ENCODE measurements at regions not wholly inside any gene's neighbourhood (a gene's known extent, or its start where the extent isn't known, plus 50 kb on each side); places are given as distances from the start of the nearest gene placed in this dataset.
A peak's percentile ranks its signal among the peaks of the same experiment; 100 is the strongest.
"Not testable (repeated sequence)": the region's sequence is repeated elsewhere in the genome, so short reads cannot be mapped to it uniquely, and the experiment has no call there.

DNA sequence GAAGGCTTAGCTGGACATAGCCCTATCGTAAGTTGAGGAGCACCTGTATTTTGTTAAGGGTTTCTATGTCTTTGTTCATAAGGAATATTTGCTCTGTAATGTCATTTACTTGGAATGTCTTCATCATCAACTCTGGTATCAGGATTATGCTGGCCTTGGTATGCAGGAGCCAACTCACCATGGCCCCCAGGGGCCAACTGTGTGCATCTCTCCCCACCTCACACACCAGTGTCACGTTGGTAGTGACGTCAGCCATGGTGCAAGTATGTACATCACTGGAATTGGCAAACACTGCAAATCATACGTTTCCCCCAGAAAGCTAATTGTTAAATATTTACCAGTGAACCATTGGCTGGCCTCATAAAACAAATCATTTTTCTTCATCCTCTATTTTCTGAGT, 70.8 kb downstream of the YTHDF1 start:
- DNase-seq: no peak

GRCh38 chr20:63142933-63143332, 73.0 kb downstream of the YTHDF1 start:
- DNase-seq: no peak

DNA sequence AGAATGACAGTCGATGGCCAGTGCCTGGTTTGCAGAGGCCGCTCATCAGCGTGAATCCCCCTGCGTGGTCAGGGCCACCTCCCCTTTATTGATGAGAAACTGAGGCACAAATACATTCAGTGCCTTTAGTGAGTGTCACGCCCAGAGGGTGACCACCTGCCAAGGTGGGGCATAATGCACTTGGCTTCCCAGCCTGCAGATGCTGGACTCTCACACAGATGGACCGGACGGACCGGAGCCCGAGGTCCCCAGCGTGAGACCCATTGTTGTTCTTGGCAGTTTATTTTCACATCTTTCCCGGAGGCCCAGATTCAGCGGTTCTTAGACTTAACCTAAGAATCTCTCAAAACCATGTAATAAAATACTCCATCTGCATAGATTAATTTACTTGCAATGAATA, 74.4 kb downstream of the YTHDF1 start:
- DNase-seq: no peak

DNA sequence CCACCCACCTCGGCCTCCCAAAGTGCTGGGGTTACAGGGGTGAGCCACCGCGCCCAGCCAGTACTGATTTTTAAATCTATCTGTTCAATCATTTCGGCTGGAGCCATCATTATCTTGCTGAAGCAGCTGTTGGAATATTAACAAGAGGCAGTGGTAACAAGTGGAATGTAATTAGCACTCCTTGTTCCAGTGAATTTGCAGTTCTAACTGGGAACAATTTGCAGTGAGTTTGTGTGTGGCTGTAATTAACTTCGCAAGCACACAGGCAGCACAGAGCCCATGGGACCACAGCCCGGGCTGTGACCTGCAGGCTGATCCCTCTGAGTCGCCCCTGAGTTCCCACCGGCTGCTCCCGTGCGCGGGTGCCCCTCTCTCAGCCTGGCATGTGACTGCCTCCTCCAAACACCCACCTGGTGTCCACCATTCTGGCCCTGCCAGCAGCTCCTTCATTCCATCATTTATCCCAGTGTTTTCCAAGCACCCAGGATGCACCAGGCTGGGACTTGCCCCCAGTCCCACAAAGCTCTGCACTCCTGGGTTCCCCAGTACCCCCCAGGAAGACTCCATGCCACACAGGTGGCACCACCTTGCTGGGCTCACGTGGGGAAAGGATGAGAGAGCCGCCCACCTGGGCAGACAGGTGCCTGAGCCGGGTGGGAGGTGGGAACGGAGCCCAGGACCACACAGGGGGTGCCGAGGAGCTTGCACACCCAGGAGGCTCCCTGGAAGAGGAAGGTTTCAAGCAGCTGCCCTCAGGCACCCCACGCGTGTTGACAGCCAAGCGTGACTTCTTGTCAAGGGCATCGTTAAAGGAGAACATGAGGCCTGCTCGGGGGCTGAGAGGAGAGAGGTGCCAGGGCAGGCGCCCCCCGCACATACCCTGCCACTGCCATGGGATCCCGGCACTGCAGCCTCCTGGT, 75.2 kb downstream of the YTHDF1 start:
- DNase-seq: no peak

DNA sequence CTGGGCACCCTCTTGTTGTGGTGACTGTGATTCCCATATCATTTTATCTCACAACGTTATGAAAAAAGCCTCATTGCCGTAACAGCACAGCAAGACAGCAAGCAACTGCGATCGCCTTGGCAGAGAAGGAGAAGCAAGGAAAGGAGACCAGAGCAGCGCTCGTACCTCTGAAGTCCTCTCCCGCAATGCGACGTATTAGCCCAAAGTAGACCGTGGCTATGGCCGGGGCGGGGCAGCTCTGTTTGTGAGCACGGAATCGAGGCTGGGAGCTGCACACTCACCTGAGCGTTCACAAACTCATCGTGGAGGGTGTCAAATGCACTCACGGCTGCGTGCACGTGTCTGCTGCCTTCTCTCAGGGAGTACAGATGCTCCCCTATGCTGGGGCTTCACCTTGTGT, 76.1 kb downstream of the YTHDF1 start:
- no peak for DNase-seq

DNA sequence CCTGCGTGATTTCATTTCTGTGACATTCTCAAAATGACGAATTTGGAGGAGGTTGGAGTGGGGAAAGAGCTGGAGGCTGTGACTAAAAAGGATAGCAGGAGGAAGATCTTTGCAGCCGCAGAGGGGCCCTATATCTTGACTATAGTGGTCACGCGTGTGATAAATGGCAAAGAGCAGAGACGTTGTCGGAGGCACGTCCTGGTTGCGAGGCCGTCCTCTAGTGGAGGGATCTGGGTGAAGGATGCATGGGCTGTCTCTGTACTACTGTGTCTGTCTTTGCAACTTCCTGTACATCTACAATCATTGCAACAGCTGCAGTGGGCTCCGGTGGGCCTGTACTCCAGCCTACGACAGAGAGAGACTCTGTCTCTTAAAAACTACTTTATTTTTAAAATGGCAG, 76.6 kb downstream of the YTHDF1 start:
- no peak for DNase-seq

GRCh38 chr20:63138855-63139341, 77.0 kb downstream of the YTHDF1 start:
- no peak for DNase-seq

DNA sequence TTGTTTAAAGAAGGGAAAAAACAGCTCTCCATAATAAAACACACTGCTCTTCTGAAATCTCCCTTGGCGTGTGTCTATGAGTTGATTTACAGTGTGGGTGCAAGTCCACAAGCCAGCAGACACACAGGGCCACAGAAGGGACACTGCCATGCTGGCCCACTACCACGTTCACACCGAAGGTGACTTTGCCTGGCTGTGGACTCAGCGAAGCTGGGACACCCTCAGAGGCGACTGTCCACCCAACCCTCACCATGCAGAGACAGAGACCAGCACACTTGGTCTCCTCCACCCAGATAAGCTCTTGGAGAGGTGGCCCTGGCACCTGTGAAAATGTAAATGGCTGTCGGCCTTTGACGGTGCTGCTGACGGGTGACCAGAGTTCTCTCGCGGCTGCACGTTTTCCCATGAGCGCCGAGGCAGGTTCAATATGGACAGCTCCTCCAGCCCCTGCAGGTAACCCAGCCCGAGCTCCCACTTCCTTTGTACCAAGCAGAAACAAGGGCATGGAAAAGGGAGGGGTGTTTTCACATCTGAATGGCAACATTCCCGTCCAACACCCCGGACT, 78.0 kb downstream of the YTHDF1 start:
- no peak for DNase-seq

DNA sequence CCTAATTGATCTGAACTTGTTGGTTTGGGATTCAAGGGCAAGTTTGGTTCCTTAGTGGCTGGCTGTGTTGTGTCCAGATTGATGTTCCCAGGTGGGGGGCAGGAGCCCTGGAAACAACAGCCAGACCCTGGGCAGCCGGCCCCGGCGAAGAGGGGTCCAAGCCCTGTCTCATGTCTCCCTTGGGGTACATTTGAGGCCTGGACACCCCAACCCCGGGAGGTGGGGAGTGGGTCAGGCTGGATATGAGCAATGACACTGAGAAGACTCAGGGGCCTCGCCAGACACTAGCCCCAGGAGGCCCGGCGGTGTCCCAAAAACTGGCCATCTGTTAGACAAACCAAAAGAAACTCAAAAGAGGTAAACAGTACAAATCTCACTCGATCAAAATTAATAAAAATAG, 79.6 kb downstream of the YTHDF1 start:
- no peak for DNase-seq

- no peak for DNase-seq
Observed at GRCh38 chr20:63135411-63135810, 80.5 kb downstream of the YTHDF1 start.

- not testable (repeated sequence) for DNase-seq
Observed at GRCh38 chr20:63134711-63135361, 81.1 kb downstream of the YTHDF1 start.

GRCh38 chr20:63134201-63134612, 81.7 kb downstream of the YTHDF1 start:
- no peak for DNase-seq

- no peak for DNase-seq
Observed at GRCh38 chr20:63133481-63134091, 82.3 kb downstream of the YTHDF1 start.

DNA sequence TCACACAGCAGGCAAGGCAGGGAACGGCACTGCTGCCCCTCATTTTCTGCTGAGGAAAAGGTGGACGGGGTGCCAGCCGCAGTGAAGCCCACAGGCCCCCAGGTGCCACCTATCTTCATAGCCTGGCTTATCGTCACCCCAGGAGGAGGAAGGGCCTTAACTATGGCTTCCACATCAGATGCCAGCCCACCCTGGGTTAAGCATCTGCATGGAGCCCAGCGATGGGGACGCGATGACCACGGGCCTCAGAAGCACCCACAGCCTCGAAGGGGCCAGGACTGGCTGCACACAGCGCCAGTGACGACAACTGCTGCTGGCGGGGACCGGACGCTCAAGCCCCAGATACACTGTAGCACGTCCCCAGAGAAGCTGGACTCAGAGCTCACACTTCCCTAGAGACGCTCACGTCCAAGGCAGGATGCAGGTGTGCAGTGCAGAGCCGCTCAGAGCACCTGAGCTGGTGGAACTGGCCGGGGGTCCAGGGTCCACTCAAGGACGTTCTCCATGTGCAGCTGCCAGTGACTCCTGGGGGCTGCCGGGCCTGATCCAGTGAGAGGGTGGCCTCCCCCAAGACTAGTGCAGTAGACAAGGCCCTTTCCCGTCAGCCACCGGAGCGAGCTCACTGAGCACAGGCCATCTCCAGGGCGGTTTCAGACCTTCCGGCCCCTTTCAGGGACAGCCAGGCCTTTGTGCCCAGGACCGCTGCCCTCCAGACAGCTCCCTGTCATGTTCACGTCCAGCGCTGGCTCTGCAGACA, 83.0 kb downstream of the YTHDF1 start:
- no peak for DNase-seq

- DNase-seq: no peak
Observed at GRCh38 chr20:63132131-63132714, 83.7 kb downstream of the YTHDF1 start.

DNA sequence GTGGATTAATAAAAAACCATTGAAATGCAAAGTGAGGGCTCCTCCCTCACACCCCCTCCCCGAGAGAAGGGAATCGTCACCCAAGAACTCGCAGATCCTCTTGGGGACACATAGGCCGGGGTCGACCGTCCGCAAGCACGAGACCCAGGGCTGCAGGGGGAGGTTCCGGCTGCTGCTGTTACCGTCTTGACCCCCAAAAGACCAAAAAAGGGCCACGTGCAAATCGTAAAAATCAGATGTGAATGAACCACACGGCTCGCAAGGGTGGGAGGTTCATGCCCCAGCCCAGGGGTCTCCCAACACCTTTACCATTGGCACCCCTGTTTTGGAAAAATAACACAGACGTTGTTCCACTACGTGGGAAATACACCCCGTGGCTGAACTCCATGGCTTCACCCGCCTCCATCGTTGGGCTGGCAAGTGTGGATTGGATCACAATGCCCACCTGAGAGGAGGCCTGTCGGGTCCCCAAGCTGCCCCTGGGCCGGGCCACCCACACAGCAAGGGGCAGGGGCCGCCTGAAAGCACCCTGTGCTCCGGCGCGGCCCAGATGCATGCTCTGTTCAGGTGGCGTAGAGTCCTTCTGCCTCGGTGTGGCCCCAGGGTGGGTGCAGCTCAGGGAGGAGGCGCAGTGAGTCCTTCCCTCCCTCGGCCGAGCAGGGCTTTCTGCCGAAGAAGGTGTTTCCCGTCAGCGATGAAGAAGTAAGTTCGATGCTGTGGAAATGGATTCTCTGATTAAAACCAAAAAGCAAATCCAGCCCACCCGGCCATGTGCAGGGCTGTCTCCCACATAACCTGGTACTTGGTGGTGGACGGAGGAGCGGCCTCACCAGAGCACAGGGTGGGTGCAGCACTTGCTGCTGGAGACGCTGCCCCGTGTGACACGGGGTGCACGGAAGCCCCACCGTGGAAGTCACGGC, 85.0 kb downstream of the YTHDF1 start:
- DNase-seq: no peak

DNA sequence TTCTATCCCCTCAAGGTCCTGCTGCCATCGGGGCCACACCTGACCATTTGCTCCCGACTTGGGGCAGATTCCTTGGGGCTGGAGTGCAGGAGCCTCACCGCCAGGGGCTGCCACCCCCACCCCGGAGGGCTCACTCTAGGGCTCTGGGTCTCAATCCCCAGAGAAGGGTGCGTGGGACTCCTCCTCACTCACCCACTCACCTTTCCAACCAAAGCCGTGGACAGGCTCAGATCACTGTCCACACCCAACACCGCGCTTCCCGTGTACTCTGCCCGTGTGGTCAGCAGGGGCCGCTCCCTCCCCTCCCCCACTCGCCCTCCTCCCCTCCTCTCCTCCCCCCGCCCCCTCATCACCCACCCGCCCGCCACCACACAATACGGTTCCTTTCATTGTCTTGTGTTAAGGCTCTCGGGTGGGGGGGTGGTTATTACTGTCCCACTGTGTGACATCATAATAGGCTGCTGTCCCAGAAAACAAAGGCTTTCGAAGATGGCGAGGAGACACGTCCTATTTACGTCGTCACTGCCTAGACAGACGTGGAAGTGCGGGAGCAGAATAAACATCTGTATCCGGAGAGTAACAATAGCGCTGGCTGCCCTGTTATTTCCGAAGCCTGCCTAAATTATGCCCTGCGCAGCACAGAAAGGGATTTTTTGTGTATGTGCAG, 85.8 kb downstream of the YTHDF1 start:
- peak; percentile 85 for DNase-seq

GRCh38 chr20:63129376-63129965, 86.5 kb downstream of the YTHDF1 start:
- DNase-seq: no peak

DNA sequence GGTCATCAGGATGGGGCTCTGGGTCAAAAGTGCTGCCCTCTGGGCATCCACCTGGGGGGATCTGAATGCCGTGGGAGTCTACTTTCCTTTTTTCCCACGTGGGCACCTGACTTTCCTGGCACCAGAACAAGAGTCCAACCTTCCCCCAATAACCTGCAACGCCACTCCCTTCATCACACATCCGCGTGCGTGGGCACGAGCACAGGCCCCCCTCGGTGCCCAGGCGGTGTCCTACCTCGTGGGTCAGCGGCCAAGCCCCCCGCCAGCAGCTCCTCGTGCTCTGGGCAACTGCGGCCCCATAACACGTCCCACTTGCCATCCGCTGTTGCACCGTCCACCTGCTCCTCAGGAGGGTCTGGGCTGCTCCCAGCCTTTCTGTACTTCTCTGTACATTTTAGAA, 87.0 kb downstream of the YTHDF1 start:
- DNase-seq: no peak

GRCh38 chr20:63128367-63128766, 87.6 kb downstream of the YTHDF1 start:
- DNase-seq: no peak
